T-helper 2 cell (primary cell): ENCODE measurements at regions not wholly inside any gene's neighbourhood (a gene's known extent, or its start where the extent isn't known, plus 50 kb on each side); places are given as distances from the start of the nearest gene placed in this dataset.

ENCODE experiments used
- DNase-seq, 5 experiments: peaks; one replicate each; pipeline versions ENCODE4 v3.0.0 to v3.0.0-alpha.2; 2012 to 2022

- no peak for DNase-seq
Measured at GRCh38 chr1:4046836-4047461, 146.9 kb upstream of the C1orf174 start.

GRCh38 chr1:4047666-4048065 is 147.6 kb upstream of the C1orf174 start:
- DNase-seq: no peak

- no peak for DNase-seq
Measured at GRCh38 chr1:4048076-4048475, 148.0 kb upstream of the C1orf174 start.

GRCh38 chr1:4048921-4049320 is 148.8 kb upstream of the C1orf174 start:
- DNase-seq: no peak

- no peak for DNase-seq
Measured at GRCh38 chr1:4050998-4051397, 150.9 kb upstream of the C1orf174 start.

- no peak for DNase-seq
Measured at GRCh38 chr1:4052657-4053056, 152.6 kb upstream of the C1orf174 start.

- DNase-seq: no peak
Measured at GRCh38 chr1:4053160-4053748, 153.2 kb upstream of the C1orf174 start.

- no peak for DNase-seq
Measured at GRCh38 chr1:4053774-4054173, 153.7 kb upstream of the C1orf174 start.

- no peak for DNase-seq
Measured at GRCh38 chr1:4055294-4055967, 155.4 kb upstream of the C1orf174 start.

GRCh38 chr1:4056422-4056821 is 156.3 kb upstream of the C1orf174 start:
- DNase-seq: no peak

GRCh38 chr1:4056989-4057388 is 156.9 kb upstream of the C1orf174 start:
- no peak for DNase-seq

- no peak for DNase-seq
Measured at GRCh38 chr1:4057603-4058002, 157.5 kb upstream of the C1orf174 start.

- no peak for DNase-seq
Measured at GRCh38 chr1:4058122-4058521, 158.1 kb upstream of the C1orf174 start.

GRCh38 chr1:4058706-4059105 is 158.6 kb upstream of the C1orf174 start:
- no peak for DNase-seq

GRCh38 chr1:4059270-4059669 is 159.2 kb upstream of the C1orf174 start:
- DNase-seq: no peak

- no peak for DNase-seq
Measured at GRCh38 chr1:4060850-4061249, 160.8 kb upstream of the C1orf174 start.

- DNase-seq: no peak
Measured at GRCh38 chr1:4061521-4062031, 161.5 kb upstream of the C1orf174 start.

- DNase-seq: no peak
Measured at GRCh38 chr1:4062041-4062440, 162.0 kb upstream of the C1orf174 start.

GRCh38 chr1:4062560-4062959 is 162.5 kb upstream of the C1orf174 start:
- DNase-seq: no peak

GRCh38 chr1:4062992-4063391 is 162.9 kb upstream of the C1orf174 start:
- DNase-seq: no peak

- no peak for DNase-seq
Measured at GRCh38 chr1:4063516-4063915, 163.4 kb upstream of the C1orf174 start.

- DNase-seq: no peak
Measured at GRCh38 chr1:4064150-4064889, 164.2 kb upstream of the C1orf174 start.

GRCh38 chr1:4066860-4067599 is 167.0 kb upstream of the C1orf174 start:
- no peak for DNase-seq
